SU-DHL-6 (cell line): ENCODE measurements at regions not wholly inside any gene's neighbourhood (a gene's known extent, or its start where the extent isn't known, plus 50 kb on each side); places are given as distances from the start of the nearest gene placed in this dataset.

Experiments
- EZH2phosphoT487 ChIP-seq: fragments of 200-600 bp; sonication (generic), shearing (Covaris generic); conservative IDR thresholded peaks from 2 replicates; pipeline ENCODE4 v1.6.1; 2018; ENCODE audit warnings: mild to moderate bottlenecking, antibody characterized with exemption, low read length, moderate library complexity, mixed read lengths
- TF ChIP-seq, protein P1 (sequence below): fragments of 200-600 bp; sonication (generic); IDR thresholded peaks from one replicate; pipeline ENCODE4 v1.5.1; 2017; ENCODE audit warnings: antibody characterized with exemption, mild to moderate bottlenecking, low read length, moderate library complexity; ENCODE audit not compliant: insufficient read depth, poor library complexity, severe bottlenecking

DNA sequence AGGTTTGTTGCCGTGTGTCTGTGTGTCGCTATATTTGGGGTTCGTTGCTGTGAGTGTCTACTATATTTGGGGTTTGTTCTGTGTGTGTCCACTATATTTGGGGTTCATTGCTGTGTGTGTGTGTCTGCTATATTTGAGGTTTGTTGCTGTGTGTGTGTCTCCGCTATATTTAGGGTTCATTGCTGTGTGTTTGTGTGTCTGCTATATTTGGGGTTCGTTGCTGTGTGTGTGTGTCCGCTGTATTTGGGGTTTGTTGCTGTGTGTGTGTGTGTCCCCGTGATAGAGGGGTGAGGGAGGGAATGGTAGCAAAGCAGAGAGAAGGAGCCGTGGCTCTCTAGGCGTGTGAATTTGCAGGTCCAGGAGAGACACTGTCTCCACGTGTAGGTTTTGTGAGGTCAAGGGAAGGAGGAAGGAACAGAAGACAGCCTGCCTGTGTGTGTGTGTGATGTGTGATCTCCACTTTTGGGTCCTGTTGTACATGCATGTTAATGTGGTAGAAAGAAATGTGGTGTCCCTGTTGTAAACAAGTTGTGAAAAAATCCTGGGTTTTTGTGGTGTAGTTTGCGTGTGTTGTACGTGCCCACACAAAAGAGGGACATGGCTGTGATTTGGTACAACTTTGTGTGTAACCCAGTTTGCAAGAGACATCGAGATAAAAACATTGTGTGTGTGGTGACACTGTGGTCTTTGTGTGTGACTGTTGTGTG lies 56.3 kb upstream of the ECE1 start:
- TF ChIP-seq EZH2phosphoT487: no peak
- TF ChIP-seq, protein P1, sequence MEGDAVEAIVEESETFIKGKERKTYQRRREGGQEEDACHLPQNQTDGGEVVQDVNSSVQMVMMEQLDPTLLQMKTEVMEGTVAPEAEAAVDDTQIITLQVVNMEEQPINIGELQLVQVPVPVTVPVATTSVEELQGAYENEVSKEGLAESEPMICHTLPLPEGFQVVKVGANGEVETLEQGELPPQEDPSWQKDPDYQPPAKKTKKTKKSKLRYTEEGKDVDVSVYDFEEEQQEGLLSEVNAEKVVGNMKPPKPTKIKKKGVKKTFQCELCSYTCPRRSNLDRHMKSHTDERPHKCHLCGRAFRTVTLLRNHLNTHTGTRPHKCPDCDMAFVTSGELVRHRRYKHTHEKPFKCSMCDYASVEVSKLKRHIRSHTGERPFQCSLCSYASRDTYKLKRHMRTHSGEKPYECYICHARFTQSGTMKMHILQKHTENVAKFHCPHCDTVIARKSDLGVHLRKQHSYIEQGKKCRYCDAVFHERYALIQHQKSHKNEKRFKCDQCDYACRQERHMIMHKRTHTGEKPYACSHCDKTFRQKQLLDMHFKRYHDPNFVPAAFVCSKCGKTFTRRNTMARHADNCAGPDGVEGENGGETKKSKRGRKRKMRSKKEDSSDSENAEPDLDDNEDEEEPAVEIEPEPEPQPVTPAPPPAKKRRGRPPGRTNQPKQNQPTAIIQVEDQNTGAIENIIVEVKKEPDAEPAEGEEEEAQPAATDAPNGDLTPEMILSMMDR: no peak
